Activated CD8-positive, alpha-beta memory T cell treated with anti-CD3 and anti-CD28 coated beads for 36 hours (primary cell): ENCODE measurements at regions not wholly inside any gene's neighbourhood (a gene's known extent, or its start where the extent isn't known, plus 50 kb on each side); places are given as distances from the start of the nearest gene placed in this dataset.
"Not testable (repeated sequence)": the region's sequence is repeated elsewhere in the genome, so short reads cannot be mapped to it uniquely, and the experiment has no call there.

ENCODE experiments used
- CTCF ChIA-PET: fragments of 350-600 bp; sonication (Branson Sonifier 250); formaldehyde crosslinking; loops from one replicate; lab custom pipeline; 2021; ENCODE audit warnings: antibody characterized with exemption; lab: Charles Lee
- POLR2A ChIA-PET: fragments of 350-600 bp; sonication (Branson Sonifier 250); formaldehyde crosslinking; loops from one replicate; lab custom pipeline; 2021; ENCODE audit warnings: antibody characterized with exemption; lab: Charles Lee

DNA sequence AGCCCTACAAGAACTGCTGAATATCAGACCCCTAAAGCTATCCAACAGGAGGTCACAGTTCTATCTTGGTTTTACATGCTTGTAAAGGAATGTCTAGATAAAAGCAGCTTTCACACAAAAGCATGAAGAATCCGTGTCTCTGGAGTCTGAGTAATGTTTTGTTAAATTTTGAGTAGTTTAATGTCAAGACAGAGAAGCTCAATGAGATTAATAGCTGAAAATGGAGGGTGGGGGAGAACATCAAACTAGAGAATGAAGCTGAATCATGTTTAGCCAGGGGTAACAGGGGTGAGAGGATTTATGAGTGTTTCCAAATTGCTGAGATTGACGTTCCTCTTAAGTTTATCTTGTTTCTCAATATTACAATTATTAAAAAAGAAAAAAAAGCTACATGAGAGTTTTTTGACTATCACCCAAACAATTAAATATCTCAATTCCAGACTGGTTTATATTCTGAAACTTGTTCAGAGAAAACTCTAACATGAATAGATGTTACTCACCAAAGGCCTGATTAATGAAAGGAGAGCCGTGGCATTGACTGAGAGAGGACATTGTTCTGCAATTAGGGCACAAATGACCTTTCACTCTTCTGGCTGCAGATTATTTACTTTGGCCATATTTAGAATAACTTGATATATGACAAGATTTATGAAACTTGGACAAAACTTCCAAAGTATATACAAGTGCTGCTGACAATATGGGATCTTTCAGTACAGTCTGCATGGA, 266.4 kb upstream of the ETAA1 start:
- CTCF ChIA-PET: no interaction called here

DNA sequence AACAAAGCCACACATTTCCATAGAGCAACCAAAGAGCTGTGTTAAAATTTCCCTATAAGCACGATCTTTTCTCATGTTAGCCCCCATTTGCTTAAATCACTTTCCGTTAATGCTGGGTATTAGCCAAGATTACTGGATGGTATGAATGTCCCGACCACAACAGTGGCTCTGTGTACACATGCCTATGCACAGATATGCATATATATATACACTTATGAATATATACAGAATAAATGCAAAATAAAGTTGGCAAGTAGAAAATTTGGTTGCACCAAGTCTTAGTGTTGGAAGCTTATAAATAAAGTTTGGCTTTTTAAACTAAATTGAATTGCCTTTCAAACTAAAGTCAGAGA, 265.9 kb upstream of the ETAA1 start:
- POLR2A ChIA-PET: no interaction called here
- CTCF ChIA-PET: no interaction called here

More for the DNA sequence above, 266.4 kb upstream of the ETAA1 start:
- POLR2A ChIA-PET: no interaction called here

GRCh38 chr2:67132441-67132940, 264.6 kb upstream of the ETAA1 start:
- CTCF ChIA-PET, POLR2A ChIA-PET: not testable (repeated sequence)

GRCh38 chr2:67135208-67135607, 261.9 kb upstream of the ETAA1 start:
- ChIA-PET CTCF (no interaction called here), POLR2A (no interaction called here)

DNA sequence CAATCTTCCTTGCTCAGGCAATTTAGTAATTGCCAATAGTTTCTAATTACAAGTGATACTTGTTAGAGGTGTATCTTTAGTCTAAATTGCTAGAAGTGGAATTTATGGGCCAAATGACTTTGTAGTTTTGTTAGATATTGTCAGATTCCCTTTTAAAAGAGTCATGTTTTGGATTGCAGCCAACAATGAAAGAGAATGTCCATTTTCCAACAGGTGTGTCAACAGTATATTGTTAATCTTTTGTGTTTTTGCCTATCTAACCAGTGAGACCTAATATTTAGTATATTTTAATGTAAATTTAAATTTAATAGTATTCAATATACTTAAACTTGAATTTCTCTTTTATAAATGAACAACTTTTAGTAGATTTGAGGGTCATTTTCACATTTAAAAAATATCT, 259.4 kb upstream of the ETAA1 start:
- CTCF ChIA-PET: no interaction called here
- POLR2A ChIA-PET: no interaction called here

- POLR2A ChIA-PET: no interaction called here
- CTCF ChIA-PET: interaction anchor here (0.6 kb wide), 1 partner anchor 115 kb away, joined by 4 read pairs; no protein-coding TSS in a partner anchor
Measured at GRCh38 chr2:67142071-67142470, 255.1 kb upstream of the ETAA1 start.

DNA sequence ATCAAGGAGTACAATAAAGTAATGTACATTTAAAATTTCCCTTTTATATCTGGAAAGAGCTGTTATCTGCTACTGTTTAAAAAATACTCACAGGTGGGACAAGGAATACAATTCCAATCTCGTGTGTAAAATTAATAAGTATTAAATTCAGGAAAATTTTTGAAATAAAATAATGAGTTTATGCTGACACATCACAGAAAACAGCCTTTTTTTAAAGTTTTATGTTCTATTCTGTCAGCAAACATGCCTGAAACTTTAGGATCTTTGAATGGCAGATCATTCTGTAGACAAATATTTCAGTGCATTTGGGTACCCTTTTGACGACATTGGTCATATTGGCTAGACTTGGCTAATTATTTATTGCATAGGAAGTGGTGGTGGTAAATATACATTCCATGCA, 254.4 kb upstream of the ETAA1 start:
- POLR2A ChIA-PET: no interaction called here
- CTCF ChIA-PET: interaction anchor here (0.6 kb wide), 1 partner anchor 115 kb away, joined by 4 read pairs; no protein-coding TSS in a partner anchor

GRCh38 chr2:67145851-67146250, 251.3 kb upstream of the ETAA1 start:
- ChIA-PET POLR2A (no interaction called here), CTCF (no interaction called here)

DNA sequence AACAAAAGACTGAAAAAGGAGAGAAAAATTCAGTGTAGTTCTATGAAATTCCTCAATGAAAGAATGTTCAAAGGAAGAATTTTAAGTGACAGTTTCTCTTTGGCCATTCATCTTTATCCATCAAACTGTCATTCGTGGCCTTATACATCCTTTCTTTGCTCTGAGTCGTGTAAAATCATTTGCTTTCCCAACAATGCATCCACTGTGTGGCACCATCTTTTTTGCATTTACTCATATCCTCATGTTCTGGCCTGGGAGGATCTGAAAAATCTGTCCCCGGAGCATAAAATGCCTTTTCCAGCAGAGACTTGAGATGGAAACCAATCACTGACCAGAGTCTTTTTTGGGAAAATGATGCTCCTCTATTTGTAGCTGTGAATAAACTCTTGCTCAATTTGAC, 240.3 kb upstream of the ETAA1 start:
- POLR2A ChIA-PET: no interaction called here
- CTCF ChIA-PET: no interaction called here

DNA sequence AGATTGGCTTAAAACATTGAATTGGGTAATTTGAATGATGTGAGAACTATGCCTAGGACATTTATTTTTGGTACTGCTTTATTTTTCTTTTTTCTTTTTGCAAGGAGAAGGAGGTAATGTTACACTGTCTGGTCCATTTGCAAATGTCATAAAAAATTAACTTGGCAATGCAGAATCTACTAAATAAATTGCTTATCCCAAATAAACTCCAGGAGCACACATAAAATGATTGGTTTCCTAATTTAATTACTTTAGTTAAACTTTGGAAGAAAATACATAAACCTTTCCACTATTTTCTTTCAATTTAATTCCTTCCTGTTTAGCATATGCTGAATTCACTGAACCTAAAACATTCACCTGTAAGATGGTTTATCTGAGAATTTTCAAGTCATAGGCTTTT, 238.4 kb upstream of the ETAA1 start:
- ChIA-PET POLR2A (no interaction called here), CTCF (no interaction called here)

GRCh38 chr2:67159929-67160328, 237.2 kb upstream of the ETAA1 start:
- CTCF ChIA-PET: no interaction called here
- POLR2A ChIA-PET: no interaction called here

DNA sequence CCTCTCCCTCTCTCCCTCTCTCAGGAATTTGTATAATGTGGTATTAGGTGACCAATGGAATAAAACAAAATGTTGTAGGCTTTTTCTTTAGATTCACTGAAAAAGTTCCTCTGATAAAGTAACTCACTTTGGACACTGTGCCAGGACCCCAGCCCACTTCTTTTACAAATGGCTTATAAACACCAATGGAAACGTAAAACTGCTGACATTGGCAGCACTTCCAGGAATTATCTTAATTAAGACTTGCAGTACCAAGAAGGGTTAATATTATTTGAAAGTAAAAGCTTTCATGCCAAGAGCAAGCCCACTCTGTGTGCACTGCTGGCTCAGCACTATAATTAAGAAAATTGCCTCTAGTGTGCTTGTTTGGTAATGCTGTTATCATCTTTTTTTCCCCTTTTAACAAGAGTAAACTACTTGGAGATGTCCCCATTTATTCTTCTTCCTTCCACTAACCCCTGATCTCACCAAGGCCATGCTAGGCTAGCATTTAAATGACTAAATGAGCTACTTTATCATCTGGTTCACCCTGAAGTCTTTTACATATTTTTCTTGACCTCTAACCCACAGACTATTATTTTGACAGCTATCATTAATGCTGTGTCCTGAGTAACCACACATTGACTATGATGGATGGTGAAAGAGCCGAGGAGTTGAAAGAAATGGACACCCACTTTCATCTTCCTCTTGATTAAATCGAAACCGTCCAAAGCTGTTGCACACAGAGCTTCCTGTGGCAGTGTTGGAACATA, 232.2 kb upstream of the ETAA1 start:
- POLR2A ChIA-PET: no interaction called here
- CTCF ChIA-PET: no interaction called here

DNA sequence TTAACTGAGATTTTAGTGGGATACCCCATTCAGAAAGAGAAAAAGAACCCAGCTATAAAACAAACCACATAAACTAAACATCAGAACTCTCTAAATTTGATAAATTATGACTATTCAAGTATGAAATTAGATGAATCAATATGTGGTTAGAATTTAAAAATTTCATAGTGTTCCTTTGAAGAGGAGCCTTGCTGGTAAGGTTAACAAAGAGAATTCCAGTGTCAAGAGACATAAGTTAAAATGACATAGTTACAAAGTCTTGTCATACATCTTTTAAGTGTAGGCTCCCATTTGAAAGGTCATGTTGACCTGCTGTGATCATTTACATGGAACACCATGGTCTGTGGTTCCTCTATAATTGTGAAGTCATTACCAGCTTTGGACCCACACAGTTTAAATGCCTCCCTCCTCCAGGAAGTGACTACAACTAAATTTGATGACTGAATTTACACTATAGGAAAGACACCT, 231.6 kb upstream of the ETAA1 start:
- ChIA-PET CTCF (no interaction called here), POLR2A (no interaction called here)

DNA sequence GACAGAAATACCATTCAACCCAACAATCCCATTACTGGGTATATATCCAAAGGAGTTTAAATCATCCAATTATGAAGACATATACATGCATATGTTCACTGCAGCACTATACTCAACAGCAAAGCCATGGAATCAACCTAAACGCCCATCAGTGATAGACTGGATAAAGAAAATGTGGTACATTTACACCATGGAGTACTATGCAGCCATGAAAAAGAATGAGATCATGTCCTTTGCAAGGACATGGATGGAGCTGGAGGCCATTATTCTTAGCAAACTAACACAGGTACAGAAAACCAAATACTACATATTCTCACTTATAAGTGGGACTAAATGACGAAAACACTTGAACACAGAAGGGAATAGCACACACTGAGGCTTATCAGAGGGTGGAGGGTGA, 230.6 kb upstream of the ETAA1 start:
- CTCF ChIA-PET, POLR2A ChIA-PET: not testable (repeated sequence)

GRCh38 chr2:67169417-67170140, 227.6 kb upstream of the ETAA1 start:
- POLR2A ChIA-PET: no interaction called here
- CTCF ChIA-PET: no interaction called here

- CTCF ChIA-PET: no interaction called here
- POLR2A ChIA-PET: no interaction called here
Measured at GRCh38 chr2:67179526-67179925, 217.6 kb upstream of the ETAA1 start.

DNA sequence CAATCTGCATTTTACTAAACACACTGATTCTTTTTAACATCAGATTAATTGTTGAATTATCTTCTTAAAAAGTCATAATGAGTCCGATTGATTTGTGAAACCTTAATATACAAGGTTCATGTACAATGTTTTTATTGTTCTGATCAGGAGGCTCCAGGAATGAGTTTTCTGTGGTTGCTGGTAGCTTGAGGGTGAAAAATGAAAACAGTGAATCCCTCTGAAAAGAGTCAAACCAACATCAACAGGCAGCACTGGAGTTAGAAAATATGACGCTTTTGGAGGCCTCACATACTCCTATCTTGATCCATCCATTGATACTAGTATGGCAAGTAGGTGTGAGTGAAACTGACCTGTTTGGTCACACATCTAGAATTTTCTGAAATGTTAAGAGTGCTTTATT, 216.3 kb upstream of the ETAA1 start:
- CTCF ChIA-PET: no interaction called here
- POLR2A ChIA-PET: no interaction called here

DNA sequence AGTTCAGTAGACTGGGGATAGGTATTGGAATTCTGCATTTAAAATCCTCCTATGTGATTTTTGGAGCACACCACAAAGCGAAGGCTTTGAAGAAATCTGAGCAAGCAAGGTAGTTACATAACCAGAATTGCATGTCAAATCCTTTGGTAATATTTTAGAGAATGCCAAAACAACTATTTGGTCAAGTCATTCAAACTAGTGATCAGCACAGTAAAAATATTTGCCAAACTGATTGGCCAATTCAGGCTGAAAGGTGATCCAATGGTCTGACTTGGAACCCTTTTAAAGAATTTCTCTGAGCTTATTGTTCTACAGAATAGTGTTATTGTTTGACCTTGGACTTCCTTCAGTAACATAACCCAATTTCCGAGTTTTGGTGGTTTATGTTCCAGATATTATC, 214.2 kb upstream of the ETAA1 start:
- ChIA-PET CTCF (no interaction called here), POLR2A (no interaction called here)

GRCh38 chr2:67186326-67186725, 210.8 kb upstream of the ETAA1 start:
- ChIA-PET POLR2A (no interaction called here), CTCF (interaction anchor here (0.6 kb wide), 1 partner anchor 14 kb away, joined by 3 read pairs; no protein-coding TSS in a partner anchor)

GRCh38 chr2:67186871-67187270, 210.3 kb upstream of the ETAA1 start:
- POLR2A ChIA-PET: no interaction called here
- CTCF ChIA-PET: no interaction called here
